Hepatocyte (in vitro differentiated cells): ENCODE measurements at regions not wholly inside any gene's neighbourhood (a gene's known extent, or its start where the extent isn't known, plus 50 kb on each side); places are given as distances from the start of the nearest gene placed in this dataset.

ENCODE experiments used
- DNase-seq: peaks from one replicate; pipeline ENCODE4 v3.0.0-alpha.2; 2016; ENCODE audit warnings: low spot score
- H2AFZ ChIP-seq: fragments of 200-600 bp; sonication (generic); 2 replicates; pipeline ENCODE4 v1.6.0; 2016; ENCODE audit warnings: antibody characterized with exemption, mild to moderate bottlenecking
- H3K27ac ChIP-seq: fragments of 200-600 bp; sonication (generic); 2 replicates; pipeline ENCODE4 v1.5.1; 2016; ENCODE audit warnings: mild to moderate bottlenecking
- H3K27me3 ChIP-seq: fragments of 200-600 bp; sonication (generic); 2 replicates; pipeline ENCODE4 v1.6.1; 2016
- H3K36me3 ChIP-seq: fragments of 200-600 bp; sonication (generic); replicated peaks from 2 replicates; pipeline ENCODE4 v1.5.1; 2016; ENCODE audit warnings: low read depth; ENCODE audit not compliant: insufficient read depth
- H3K4me1 ChIP-seq: fragments of 200-600 bp; sonication (generic); 2 replicates; pipeline ENCODE4 v1.5.1; 2016; ENCODE audit warnings: mild to moderate bottlenecking, moderate library complexity; ENCODE audit not compliant: insufficient read depth
- H3K4me2 ChIP-seq: fragments of 200-600 bp; sonication (generic); 2 replicates; pipeline ENCODE4 v1.6.0; 2016
- H3K4me3 ChIP-seq: fragments of 200-600 bp; sonication (generic); 2 replicates; pipeline ENCODE4 v1.5.1; 2016; ENCODE audit warnings: mild to moderate bottlenecking
- H3K79me2 ChIP-seq: fragments of 200-600 bp; sonication (generic); 2 replicates; pipeline ENCODE4 v1.6.0; 2017; ENCODE audit warnings: mild to moderate bottlenecking
- H3K9me2 ChIP-seq: fragments of 200-600 bp; sonication (generic); replicated peaks from 2 replicates; pipeline ENCODE4 v1.6.0; 2017; ENCODE audit warnings: mild to moderate bottlenecking; ENCODE audit not compliant: insufficient read depth
- H3K9me3 ChIP-seq: fragments of 200-600 bp; sonication (generic); 2 replicates; pipeline ENCODE4 v1.5.1; 2016; ENCODE audit warnings: low read depth, mild to moderate bottlenecking
- H4K20me1 ChIP-seq: fragments of 200-600 bp; sonication (generic); 2 replicates; pipeline ENCODE4 v1.6.0; 2016; ENCODE audit warnings: mild to moderate bottlenecking; ENCODE audit not compliant: insufficient read depth, poor library complexity, severe bottlenecking
- CTCF ChIP-seq: fragments of 200-600 bp; sonication (generic); IDR thresholded peaks from 2 replicates; pipeline ENCODE4 v1.5.1; 2016; ENCODE audit warnings: antibody characterized with exemption, mild to moderate bottlenecking; ENCODE audit not compliant: poor library complexity
- EZH2 ChIP-seq: fragments of 200-600 bp; sonication (generic); IDR thresholded peaks from 2 replicates; pipeline ENCODE4 v1.6.1; 2016; ENCODE audit warnings: antibody characterized with exemption, mild to moderate bottlenecking, borderline replicate concordance
- EZH2phosphoT487 ChIP-seq: fragments of 200-600 bp; sonication (generic); IDR thresholded peaks from one replicate; pipeline ENCODE4 v1.6.1; 2018; ENCODE audit warnings: antibody characterized with exemption, mild to moderate bottlenecking, low read depth, moderate library complexity; ENCODE audit not compliant: unreplicated experiment, severe bottlenecking
- WGBS: methylation state at CpG from one replicate; pipeline ENCODE4 v1.1.6; 2016; ENCODE audit warnings: low lambda C conversion rate; ENCODE audit errors: missing lambda C conversion rate; 5-methylcytosine and 5-hydroxymethylcytosine counted together

- Histone ChIP-seq H3K79me2 (no peaks in the 10 kb centered on the region), H3K9me2 (no peaks in the 10 kb centered on the region), H3K4me3 (no peak overlapping the region), H2AFZ (no peak overlapping the region), H3K4me2 (no peak overlapping the region), H3K9me3 (no peaks in the 10 kb centered on the region), H4K20me1 (no peaks in the 10 kb centered on the region), H3K4me1 (no peaks in the 10 kb centered on the region), H3K27ac (no peak overlapping the region), H3K27me3 (peaks cover 7% of the 10 kb centered on the region), H3K36me3 (no peaks in the 10 kb centered on the region)
- TF ChIP-seq EZH2phosphoT487 (no peak), CTCF (no peak), EZH2 (no peak)
- WGBS, result 75% methylated on average over 3 of the region's 3 CpGs
- DNase-seq, result no peak
Observed at GRCh38 chr1:170271430-170272161, 125.8 kb downstream of the NTMT2 start.

DNA sequence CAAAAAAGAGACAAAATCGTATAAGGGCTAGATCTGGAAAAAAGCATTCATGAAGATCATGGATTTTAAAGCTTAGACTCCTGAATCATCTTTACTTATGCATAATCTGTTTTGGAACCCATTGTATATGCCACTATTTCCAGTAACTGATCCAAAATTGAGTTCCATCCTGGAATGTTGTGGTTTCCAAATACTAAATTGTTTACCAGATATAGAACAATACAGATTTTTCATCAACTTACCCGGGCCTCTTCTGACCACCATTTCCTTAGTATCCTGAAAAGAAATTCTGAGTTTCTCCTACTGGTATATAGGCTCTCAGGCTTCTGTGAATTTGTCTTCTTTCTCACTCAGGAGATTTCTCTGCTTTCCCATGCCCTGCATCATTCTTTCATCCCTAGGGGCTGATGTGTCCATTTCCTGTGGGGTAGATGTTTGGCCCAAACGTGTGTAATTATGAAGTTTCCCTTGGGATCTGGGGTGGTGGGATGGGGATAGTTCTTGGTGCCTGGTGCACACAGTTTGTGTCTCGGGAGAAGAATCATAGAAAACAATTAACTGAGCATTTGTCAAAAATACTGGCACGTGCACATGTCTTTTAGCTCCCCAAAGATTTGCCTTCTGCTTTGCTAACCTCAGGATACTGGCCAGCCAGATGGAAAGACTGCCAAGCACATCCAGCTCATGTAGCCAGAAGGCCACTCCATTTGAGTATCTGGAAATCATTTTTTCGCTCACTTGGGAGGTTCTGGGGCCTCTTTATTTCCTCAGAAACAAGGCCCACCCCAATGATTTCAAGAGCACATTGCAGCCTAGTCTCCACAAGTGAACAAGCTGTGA lies 127.8 kb downstream of the NTMT2 start:
- Histone ChIP-seq H2AFZ (no peak overlapping the region), H3K79me2 (no peaks in the 10 kb centered on the region), H4K20me1 (no peaks in the 10 kb centered on the region), H3K27ac (no peak overlapping the region), H3K4me2 (no peak overlapping the region), H3K9me3 (no peaks in the 10 kb centered on the region), H3K36me3 (no peaks in the 10 kb centered on the region), H3K27me3 (peaks cover 7% of the 10 kb centered on the region), H3K4me3 (no peak overlapping the region), H3K9me2 (no peaks in the 10 kb centered on the region), H3K4me1 (no peaks in the 10 kb centered on the region)
- WGBS, result 89% methylated on average over 6 of the region's 6 CpGs
- no peak for TF ChIP-seq EZH2
- TF ChIP-seq CTCF, result no peak
- no peak for TF ChIP-seq EZH2phosphoT487
- DNase-seq, result no peak

GRCh38 chr1:170274131-170274501 lies 128.4 kb downstream of the NTMT2 start:
- no peaks in the 10 kb centered on the region for H3K36me3 ChIP-seq
- no peak for DNase-seq
- no peaks in the 10 kb centered on the region for H3K9me2 ChIP-seq
- H3K79me2 ChIP-seq, result no peaks in the 10 kb centered on the region
- H3K27ac ChIP-seq, result no peak overlapping the region
- H3K27me3 ChIP-seq, result peaks cover 4% of the 10 kb centered on the region
- no peaks in the 10 kb centered on the region for H4K20me1 ChIP-seq
- H2AFZ ChIP-seq, result no peak overlapping the region
- no peaks in the 10 kb centered on the region for H3K9me3 ChIP-seq
- no peaks in the 10 kb centered on the region for H3K4me1 ChIP-seq
- TF ChIP-seq CTCF (no peak), EZH2phosphoT487 (no peak), EZH2 (no peak)
- 53% methylated on average over 5 of the region's 5 CpGs for WGBS
- H3K4me3 ChIP-seq, result no peak overlapping the region
- H3K4me2 ChIP-seq, result no peak overlapping the region
